ENCODE measurements at regions not wholly inside any gene's neighbourhood (a gene's known extent, or its start where the extent isn't known, plus 50 kb on each side); places are given as distances from the start of the nearest gene placed in this dataset.

DNA sequence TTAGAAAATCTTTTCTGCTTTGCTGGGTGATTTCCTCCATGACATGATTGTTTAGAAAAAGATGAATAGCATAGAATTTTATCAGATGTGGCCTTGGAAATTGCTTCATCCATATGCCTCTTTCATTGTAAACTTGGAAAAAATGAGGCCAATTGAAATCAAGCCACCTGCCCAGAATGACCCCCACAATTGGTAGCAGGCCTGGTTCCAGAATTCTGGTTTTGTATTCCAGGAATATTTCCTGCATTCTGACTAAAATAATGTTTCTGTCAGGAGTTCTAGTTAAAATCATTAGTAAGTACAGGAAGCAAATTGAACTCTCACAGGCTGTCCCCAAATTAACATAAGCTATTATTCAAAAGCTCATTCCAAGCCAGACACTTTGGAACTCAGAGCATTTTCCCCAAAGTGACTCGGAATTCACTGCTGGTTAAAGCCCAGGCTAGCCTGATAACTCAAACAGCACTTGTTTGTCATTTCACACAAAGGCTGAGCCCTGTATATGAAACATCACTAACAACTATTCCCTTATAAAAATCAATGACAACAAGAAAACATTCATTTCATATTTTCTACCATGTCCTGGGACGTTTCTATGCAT lies 75.1 kb upstream of the ADCY2 start:
- H3K4me3 Mint-ChIP-seq: no peak overlapping the region
- no peak for DNase-seq
- H3K36me3 Mint-ChIP-seq (ENCODE audit: insufficient read depth): no peaks in the 10 kb centered on the region
- ATAC-seq: no peak
- peaks cover 2% of the 10 kb centered on the region for H3K27me3 Mint-ChIP-seq (ENCODE audit: low read depth)
- no peaks in the 10 kb centered on the region for H3K9me3 Mint-ChIP-seq
- no peaks in the 10 kb centered on the region for H3K4me1 Mint-ChIP-seq (ENCODE audit: low read depth)

- DNase-seq (no peak), ATAC-seq (no peak)
- no peaks in the 10 kb centered on the region for H3K9me3 Mint-ChIP-seq
- H3K27me3 Mint-ChIP-seq (ENCODE audit: low read depth): peaks cover 2% of the 10 kb centered on the region
- no peaks in the 10 kb centered on the region for H3K4me1 Mint-ChIP-seq (ENCODE audit: low read depth)
- H3K4me3 Mint-ChIP-seq: no peak overlapping the region
- no peaks in the 10 kb centered on the region for H3K36me3 Mint-ChIP-seq (ENCODE audit: insufficient read depth)
Observed at GRCh38 chr5:7321724-7322123, 74.2 kb upstream of the ADCY2 start.

- Mint-ChIP-seq H3K9me3 (no peaks in the 10 kb centered on the region), H3K27me3 (ENCODE audit: low read depth) (peaks cover 2% of the 10 kb centered on the region), H3K4me3 (no peak overlapping the region), H3K4me1 (ENCODE audit: low read depth) (no peaks in the 10 kb centered on the region), H3K36me3 (ENCODE audit: insufficient read depth) (no peaks in the 10 kb centered on the region)
- DNase-seq: no peak
- no peak for ATAC-seq
Observed at GRCh38 chr5:7324919-7325318, 71.0 kb upstream of the ADCY2 start.

DNA sequence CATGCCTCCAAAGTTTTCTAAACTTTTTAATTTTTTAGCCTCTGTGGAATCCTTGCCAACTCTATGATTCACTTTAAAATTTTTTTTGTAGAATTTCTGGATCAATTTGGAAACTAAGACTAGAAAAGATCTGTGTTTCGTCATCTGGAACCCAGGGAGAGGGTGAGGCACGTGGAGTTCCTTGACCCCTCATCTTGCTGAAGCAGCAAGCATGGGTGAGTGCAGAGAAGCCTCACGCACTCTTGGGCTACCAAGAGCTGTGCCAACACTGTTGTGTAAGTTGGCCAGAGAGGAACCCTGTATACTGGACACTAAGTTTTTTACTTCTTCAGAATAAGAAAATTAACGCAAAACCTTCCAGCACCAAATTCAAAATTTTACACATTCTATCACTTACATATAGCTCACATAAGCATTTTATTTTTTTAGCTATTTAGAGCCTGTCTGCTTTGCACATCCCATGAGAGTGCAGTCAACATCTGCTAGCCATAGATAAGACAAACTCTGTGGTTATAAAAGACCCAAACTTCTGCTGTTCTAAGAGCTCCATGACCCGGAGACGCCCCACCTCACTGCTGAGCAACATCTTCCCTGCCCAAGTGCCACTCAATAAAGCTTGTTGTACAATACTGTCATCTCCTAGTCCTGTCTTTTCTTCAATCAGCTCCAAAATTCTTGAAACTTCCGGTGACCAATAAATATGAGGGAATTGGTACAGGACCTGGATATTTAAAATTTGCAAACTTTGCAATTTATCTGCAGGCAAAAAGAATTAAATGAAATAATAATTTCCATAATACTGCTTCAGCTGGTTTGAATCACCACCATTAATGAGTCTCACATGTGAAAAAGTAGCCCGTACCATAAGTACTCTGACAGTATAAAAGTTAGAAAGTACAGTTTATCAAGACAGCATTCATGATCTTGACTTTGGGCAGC lies 69.7 kb upstream of the ADCY2 start:
- DNase-seq: no peak
- no peak overlapping the region for H3K4me3 Mint-ChIP-seq
- H3K36me3 Mint-ChIP-seq (ENCODE audit: insufficient read depth): no peaks in the 10 kb centered on the region
- no peaks in the 10 kb centered on the region for H3K9me3 Mint-ChIP-seq
- no peaks in the 10 kb centered on the region for H3K4me1 Mint-ChIP-seq (ENCODE audit: low read depth)
- no peak for ATAC-seq
- H3K27me3 Mint-ChIP-seq (ENCODE audit: low read depth): peaks cover 2% of the 10 kb centered on the region

- Mint-ChIP-seq H3K4me1 (ENCODE audit: low read depth) (no peaks in the 10 kb centered on the region), H3K27me3 (ENCODE audit: low read depth) (no peaks in the 10 kb centered on the region), H3K36me3 (ENCODE audit: insufficient read depth) (no peaks in the 10 kb centered on the region), H3K4me3 (no peak overlapping the region), H3K9me3 (no peaks in the 10 kb centered on the region)
- no peak for DNase-seq
- no peak for ATAC-seq
Observed at GRCh38 chr5:7329141-7329540, 66.8 kb upstream of the ADCY2 start.

DNA sequence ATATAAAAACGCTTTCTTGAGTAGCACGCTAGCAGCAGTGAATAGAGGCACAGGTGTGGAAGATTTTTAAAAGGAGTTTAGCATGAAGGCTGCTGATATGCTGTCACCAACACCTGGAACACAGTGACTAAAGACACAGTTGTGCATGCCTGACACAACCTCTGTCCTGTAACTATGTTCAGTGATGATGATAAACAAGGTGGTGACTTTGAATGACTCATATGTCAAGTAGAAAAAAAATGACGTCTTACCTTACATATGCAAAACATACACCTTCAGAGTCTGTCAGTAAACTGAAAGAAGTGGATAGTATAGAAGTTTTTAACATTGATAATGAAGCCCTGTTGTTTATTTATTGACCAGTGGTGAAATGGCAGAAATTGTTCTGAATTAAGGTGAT lies 66.2 kb upstream of the ADCY2 start:
- H3K4me1 Mint-ChIP-seq (ENCODE audit: low read depth): no peaks in the 10 kb centered on the region
- DNase-seq (no peak), ATAC-seq (no peak)
- H3K9me3 Mint-ChIP-seq: peaks cover 3% of the 10 kb centered on the region
- H3K4me3 Mint-ChIP-seq: no peak overlapping the region
- no peaks in the 10 kb centered on the region for H3K36me3 Mint-ChIP-seq (ENCODE audit: insufficient read depth)
- H3K27me3 Mint-ChIP-seq (ENCODE audit: low read depth): no peaks in the 10 kb centered on the region

GRCh38 chr5:7330256-7330655 lies 65.7 kb upstream of the ADCY2 start:
- Mint-ChIP-seq H3K36me3 (ENCODE audit: insufficient read depth) (no peaks in the 10 kb centered on the region), H3K4me3 (no peak overlapping the region), H3K4me1 (ENCODE audit: low read depth) (no peaks in the 10 kb centered on the region), H3K9me3 (peaks cover 5% of the 10 kb centered on the region), H3K27me3 (ENCODE audit: low read depth) (no peaks in the 10 kb centered on the region)
- DNase-seq: no peak
- no peak for ATAC-seq

DNA sequence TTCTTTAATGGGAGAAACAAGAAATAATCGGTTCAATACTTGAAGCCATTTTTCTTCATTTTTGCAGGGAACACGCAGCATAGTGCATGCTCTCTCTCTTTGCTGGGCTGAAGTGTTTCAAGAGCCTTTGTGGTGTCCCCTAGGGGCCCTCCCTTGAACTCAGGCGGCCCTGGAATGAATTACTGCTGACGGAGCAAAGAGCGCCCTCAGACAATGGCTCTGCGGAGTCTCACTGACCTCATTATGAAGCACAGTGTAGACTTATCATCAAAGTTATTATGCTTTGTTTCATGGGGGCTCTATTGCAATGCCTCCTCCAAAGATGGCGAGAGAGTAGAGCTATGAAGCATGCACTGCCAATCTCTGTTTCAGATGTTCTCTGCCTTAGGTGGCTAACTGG lies 64.8 kb upstream of the ADCY2 start:
- ATAC-seq (no peak), DNase-seq (no peak)
- H3K9me3 Mint-ChIP-seq: peaks cover 5% of the 10 kb centered on the region
- H3K4me1 Mint-ChIP-seq (ENCODE audit: low read depth): no peaks in the 10 kb centered on the region
- H3K27me3 Mint-ChIP-seq (ENCODE audit: low read depth): no peaks in the 10 kb centered on the region
- H3K4me3 Mint-ChIP-seq: no peak overlapping the region
- H3K36me3 Mint-ChIP-seq (ENCODE audit: insufficient read depth): no peaks in the 10 kb centered on the region

All from activated T-cell treated with anti-CD3 and anti-CD28 coated beads, Interleukin-2, amount 50 U/mL, for 4 hours (primary cell).